ENCODE measurements at regions not wholly inside any gene's neighbourhood (a gene's known extent, or its start where the extent isn't known, plus 50 kb on each side); places are given as distances from the start of the nearest gene placed in this dataset.

DNA sequence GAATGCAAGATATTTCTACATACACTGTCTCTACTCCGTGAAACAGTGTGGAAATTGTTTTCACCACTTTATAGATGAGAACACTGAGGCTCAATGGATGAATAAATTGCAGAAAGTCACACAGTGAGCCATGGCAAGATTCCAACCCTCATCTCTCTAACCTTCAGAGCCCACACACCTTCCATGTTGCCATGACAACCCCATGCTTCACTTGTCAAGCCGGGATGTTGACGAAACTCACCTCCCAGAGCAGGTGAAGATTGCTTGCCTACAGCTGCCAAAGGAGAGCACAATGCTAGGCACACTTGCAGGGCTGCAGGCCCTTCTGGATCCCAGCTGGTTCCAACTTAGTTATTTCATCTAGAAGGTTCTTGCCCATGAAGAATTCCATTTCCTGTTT is 71.4 kb upstream of the SEZ6L start:
- WGBS, 2 experiments (ENCODE audit: insufficient coverage in 1 of 2, insufficient read length in 1 of 2): 95% methylated on average over 3 of the region's 3 CpGs; no CpG with 5 or more reads in 1 of the 2 experiments
- Mint-ChIP-seq H3K9me3 (peaks cover 13% of the 10 kb centered on the region), H3K4me3 (no peak overlapping the region), H3K27me3 (ENCODE audit: insufficient read depth) (no peaks in the 10 kb centered on the region), H3K4me1 (peaks cover 7% of the 10 kb centered on the region), H3K36me3 (ENCODE audit: low read depth) (no peaks in the 10 kb centered on the region), H3K27ac (no peak overlapping the region)
- no peak overlapping the region for H3K4me3 ChIP-seq (ENCODE audit: low read length)
- no peaks in the 10 kb centered on the region for H3K27me3 ChIP-seq (ENCODE audit: control insufficient read depth, insufficient read depth, low read length, poor library complexity, severe bottlenecking)
- no peaks in the 10 kb centered on the region for H3K4me1 ChIP-seq (ENCODE audit: control insufficient read depth, insufficient read depth, low read length)
- no peak overlapping the region for H3K9ac ChIP-seq (ENCODE audit: extremely low read depth, low read length, poor library complexity, severe bottlenecking)
- no peak for TF ChIP-seq CTCF (conservative IDR thresholded peaks at IDR 0.05)
- H3K36me3 ChIP-seq (ENCODE audit: control insufficient read depth, insufficient read depth, low read length): no peaks in the 10 kb centered on the region
- H3K27ac ChIP-seq (ENCODE audit: low read depth, low read length): no peak overlapping the region
- H3K9me3 ChIP-seq (ENCODE audit: control insufficient read depth, low read length): peaks cover 9% of the 10 kb centered on the region
- no peak for DNase-seq

DNA sequence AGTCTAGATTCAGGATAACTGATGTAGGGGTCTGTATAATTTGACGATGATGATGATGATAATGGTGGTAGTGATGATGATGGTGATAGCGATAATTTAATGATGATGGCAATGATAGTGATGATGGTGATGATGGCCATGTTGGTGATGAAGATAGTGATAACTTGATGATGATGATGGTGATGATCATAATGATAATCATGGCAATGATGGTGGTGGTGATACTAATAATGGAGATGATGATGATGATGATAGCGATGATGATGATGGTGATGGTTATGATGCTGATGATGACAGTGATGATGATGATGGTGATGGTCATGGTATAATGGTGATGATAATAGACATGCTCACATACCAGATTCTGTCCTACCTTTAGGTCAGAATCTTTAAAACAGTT is 66.2 kb upstream of the SEZ6L start:
- Mint-ChIP-seq H3K36me3 (ENCODE audit: low read depth) (no peaks in the 10 kb centered on the region), H3K4me3 (no peak overlapping the region), H3K27me3 (ENCODE audit: insufficient read depth) (no peaks in the 10 kb centered on the region), H3K9me3 (no peaks in the 10 kb centered on the region), H3K27ac (no peak overlapping the region), H3K4me1 (peaks cover 7% of the 10 kb centered on the region)
- Histone ChIP-seq H3K4me3 (ENCODE audit: low read length) (no peak overlapping the region), H3K4me1 (ENCODE audit: control insufficient read depth, insufficient read depth, low read length) (no peaks in the 10 kb centered on the region), H3K36me3 (ENCODE audit: control insufficient read depth, insufficient read depth, low read length) (no peaks in the 10 kb centered on the region), H3K9me3 (ENCODE audit: control insufficient read depth, low read length) (no peaks in the 10 kb centered on the region), H3K27me3 (ENCODE audit: control insufficient read depth, insufficient read depth, low read length, poor library complexity, severe bottlenecking) (no peaks in the 10 kb centered on the region), H3K27ac (ENCODE audit: low read depth, low read length) (no peak overlapping the region), H3K9ac (ENCODE audit: extremely low read depth, low read length, poor library complexity, severe bottlenecking) (no peak overlapping the region)
- no peak for DNase-seq
- TF ChIP-seq CTCF (conservative IDR thresholded peaks at IDR 0.05): no peak
- 75 to 78% methylated on average over 3 of the region's 3 CpGs for WGBS, 2 experiments (ENCODE audit: insufficient coverage in 1 of 2, insufficient read length in 1 of 2)

- Histone ChIP-seq H3K9ac (ENCODE audit: extremely low read depth, low read length, poor library complexity, severe bottlenecking) (no peak overlapping the region), H3K4me1 (ENCODE audit: control insufficient read depth, insufficient read depth, low read length) (no peaks in the 10 kb centered on the region), H3K27ac (ENCODE audit: low read depth, low read length) (no peak overlapping the region), H3K36me3 (ENCODE audit: control insufficient read depth, insufficient read depth, low read length) (no peaks in the 10 kb centered on the region), H3K9me3 (ENCODE audit: control insufficient read depth, low read length) (peaks cover 7% of the 10 kb centered on the region), H3K4me3 (ENCODE audit: low read length) (no peak overlapping the region), H3K27me3 (ENCODE audit: control insufficient read depth, insufficient read depth, low read length, poor library complexity, severe bottlenecking) (no peaks in the 10 kb centered on the region)
- H3K9me3 Mint-ChIP-seq: peaks cover 7% of the 10 kb centered on the region
- H3K4me1 Mint-ChIP-seq: no peaks in the 10 kb centered on the region
- peaks cover 8% of the 10 kb centered on the region for H3K27me3 Mint-ChIP-seq (ENCODE audit: insufficient read depth)
- no peak overlapping the region for H3K27ac Mint-ChIP-seq
- H3K4me3 Mint-ChIP-seq: no peak overlapping the region
- TF ChIP-seq CTCF (conservative IDR thresholded peaks at IDR 0.05): no peak
- no peaks in the 10 kb centered on the region for H3K36me3 Mint-ChIP-seq (ENCODE audit: low read depth)
- no peak for DNase-seq
Measured at GRCh38 chr22:26106412-26106811, 62.9 kb upstream of the SEZ6L start.
